ENCODE measurements at regions not wholly inside any gene's neighbourhood (a gene's known extent, or its start where the extent isn't known, plus 50 kb on each side); places are given as distances from the start of the nearest gene placed in this dataset.

DNA sequence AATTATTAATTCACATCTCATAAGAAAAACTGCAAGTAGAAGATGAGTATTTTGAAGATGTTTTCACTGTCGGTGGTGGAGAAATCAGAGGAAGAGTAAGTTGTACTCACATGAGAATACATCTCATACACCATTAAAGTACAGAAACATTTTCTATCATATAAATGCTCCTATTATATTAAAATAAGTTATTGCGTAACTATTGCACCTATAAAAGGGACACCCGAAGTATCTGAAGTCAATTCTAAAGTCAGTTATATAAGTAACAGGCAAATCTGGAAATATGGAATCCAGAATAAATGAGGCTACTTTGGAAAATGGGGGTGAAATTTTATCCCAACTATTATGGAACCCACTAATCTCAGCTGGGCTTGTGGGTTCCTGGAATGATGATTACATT lies 103.3 kb downstream of the FAM76B start:
- Mint-ChIP-seq H3K27me3 (no peaks in the 10 kb centered on the region), H3K36me3 (ENCODE audit: insufficient read depth) (no peaks in the 10 kb centered on the region), H3K4me1 (no peaks in the 10 kb centered on the region), H3K27ac (ENCODE audit: low read depth) (no peak overlapping the region), H3K4me3 (no peak overlapping the region), H3K9me3 (no peaks in the 10 kb centered on the region)
- ATAC-seq (replicated peaks; ENCODE audit: extremely low read depth, poor library complexity, severe bottlenecking) (no peak), DNase-seq (ENCODE audit: low spot score in 2 of 2) (no peak)

DNA sequence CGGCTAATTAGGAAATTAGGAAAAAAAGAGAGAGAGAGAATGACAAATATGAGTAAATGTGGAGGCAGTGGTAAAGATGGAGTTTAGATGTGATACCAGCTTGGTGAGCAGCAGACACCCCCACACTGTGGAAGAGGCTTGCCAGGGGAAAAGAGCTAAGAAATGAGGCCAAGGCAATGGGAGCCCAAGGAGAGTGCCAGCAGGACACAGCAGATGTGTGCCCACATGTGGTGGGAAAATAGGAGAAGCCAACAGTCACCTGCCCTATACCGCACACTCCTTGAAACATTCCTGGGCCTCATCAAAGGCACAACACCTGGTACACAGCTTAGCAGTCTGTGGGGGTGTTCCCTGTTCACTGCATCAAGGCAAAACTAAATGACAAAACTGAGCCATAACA lies 104.9 kb downstream of the FAM76B start:
- H3K9me3 Mint-ChIP-seq: no peaks in the 10 kb centered on the region
- no peaks in the 10 kb centered on the region for H3K4me1 Mint-ChIP-seq
- no peak for DNase-seq (ENCODE audit: low spot score in 2 of 2)
- no peak overlapping the region for H3K4me3 Mint-ChIP-seq
- no peaks in the 10 kb centered on the region for H3K36me3 Mint-ChIP-seq (ENCODE audit: insufficient read depth)
- ATAC-seq (replicated peaks; ENCODE audit: extremely low read depth, poor library complexity, severe bottlenecking): no peak
- H3K27me3 Mint-ChIP-seq: no peaks in the 10 kb centered on the region
- H3K27ac Mint-ChIP-seq (ENCODE audit: low read depth): no peak overlapping the region

GRCh38 chr11:95684170-95684569 lies 105.4 kb downstream of the FAM76B start:
- no peaks in the 10 kb centered on the region for H3K36me3 Mint-ChIP-seq (ENCODE audit: insufficient read depth)
- H3K4me3 Mint-ChIP-seq: no peak overlapping the region
- no peak overlapping the region for H3K27ac Mint-ChIP-seq (ENCODE audit: low read depth)
- H3K4me1 Mint-ChIP-seq: no peaks in the 10 kb centered on the region
- no peaks in the 10 kb centered on the region for H3K9me3 Mint-ChIP-seq
- H3K27me3 Mint-ChIP-seq: no peaks in the 10 kb centered on the region
- DNase-seq (ENCODE audit: low spot score in 2 of 2) (no peak), ATAC-seq (replicated peaks; ENCODE audit: extremely low read depth, poor library complexity, severe bottlenecking) (no peak)

- H3K4me1 Mint-ChIP-seq: no peaks in the 10 kb centered on the region
- ATAC-seq (replicated peaks; ENCODE audit: extremely low read depth, poor library complexity, severe bottlenecking): no peak
- no peak for DNase-seq (ENCODE audit: low spot score in 2 of 2)
- H3K36me3 Mint-ChIP-seq (ENCODE audit: insufficient read depth): no peaks in the 10 kb centered on the region
- H3K4me3 Mint-ChIP-seq: no peak overlapping the region
- H3K27me3 Mint-ChIP-seq: no peaks in the 10 kb centered on the region
- H3K9me3 Mint-ChIP-seq: no peaks in the 10 kb centered on the region
- H3K27ac Mint-ChIP-seq (ENCODE audit: low read depth): no peak overlapping the region
These were observed 107.0 kb downstream of the FAM76B start for GRCh38 chr11:95682552-95682951.

DNA sequence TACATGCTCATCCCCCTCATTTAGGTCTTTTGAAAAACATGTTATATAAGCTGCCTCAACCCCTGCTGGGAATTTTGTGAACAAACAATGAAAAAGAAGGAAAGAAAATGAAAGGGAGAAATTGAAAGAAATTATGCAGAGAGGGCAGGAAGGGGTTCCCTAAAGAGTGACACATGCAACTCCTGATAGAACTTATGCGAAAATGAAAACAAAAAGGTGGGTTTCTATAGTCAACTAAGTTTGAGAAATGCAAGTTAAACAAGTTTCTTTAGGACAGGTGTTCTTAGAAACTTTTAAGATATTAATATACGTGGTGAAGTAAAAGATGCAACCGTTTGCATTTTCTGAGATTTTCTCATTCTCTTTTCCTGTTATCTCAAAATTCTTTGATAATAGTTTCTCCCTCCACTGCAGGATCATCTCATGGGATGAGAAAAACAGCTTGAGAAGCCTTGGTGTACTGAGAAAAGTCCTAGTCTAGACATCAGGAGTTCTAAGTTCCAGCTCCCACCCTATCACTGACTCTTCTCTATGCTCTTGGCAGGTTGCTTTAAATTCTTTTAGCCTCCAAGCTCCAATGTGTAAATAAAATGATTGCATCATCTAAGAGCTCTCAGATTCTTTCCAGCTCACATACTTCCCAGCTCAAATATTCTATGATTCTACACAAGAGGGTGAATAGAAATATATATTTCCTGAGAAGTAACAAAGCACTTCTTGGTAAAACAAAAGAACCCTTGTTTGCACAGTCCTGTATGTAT lies 109.2 kb downstream of the FAM76B start:
- Mint-ChIP-seq H3K27ac (ENCODE audit: low read depth) (no peak overlapping the region), H3K27me3 (no peaks in the 10 kb centered on the region), H3K4me1 (no peaks in the 10 kb centered on the region), H3K9me3 (no peaks in the 10 kb centered on the region), H3K36me3 (ENCODE audit: insufficient read depth) (no peaks in the 10 kb centered on the region), H3K4me3 (no peak overlapping the region)
- ATAC-seq (replicated peaks; ENCODE audit: extremely low read depth, poor library complexity, severe bottlenecking): no peak
- no peak for DNase-seq (ENCODE audit: low spot score in 2 of 2)

DNA sequence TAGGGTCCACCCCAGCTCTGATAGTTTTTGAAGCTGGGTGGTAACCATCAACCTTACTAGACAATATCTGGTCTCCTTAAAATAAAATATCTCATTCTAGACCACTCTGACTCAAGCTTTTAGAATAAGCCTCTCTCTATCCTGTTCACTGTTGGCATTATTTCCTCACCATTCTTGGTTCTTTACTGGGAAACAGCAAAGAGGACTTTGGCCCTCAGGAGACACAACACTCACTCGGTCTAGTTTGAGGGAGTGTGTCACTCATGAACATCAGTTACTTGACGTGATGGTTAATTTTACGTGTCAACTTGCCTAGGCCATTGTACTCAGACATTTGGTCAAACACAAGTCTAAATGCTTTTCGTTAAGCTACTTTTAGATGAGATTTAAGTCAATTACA lies 110.6 kb downstream of the FAM76B start:
- H3K27ac Mint-ChIP-seq (ENCODE audit: low read depth): no peak overlapping the region
- H3K9me3 Mint-ChIP-seq: no peaks in the 10 kb centered on the region
- H3K36me3 Mint-ChIP-seq (ENCODE audit: insufficient read depth): no peaks in the 10 kb centered on the region
- ATAC-seq (replicated peaks; ENCODE audit: extremely low read depth, poor library complexity, severe bottlenecking) (no peak), DNase-seq (ENCODE audit: low spot score in 2 of 2) (no peak)
- H3K4me3 Mint-ChIP-seq: no peak overlapping the region
- H3K4me1 Mint-ChIP-seq: no peaks in the 10 kb centered on the region
- H3K27me3 Mint-ChIP-seq: no peaks in the 10 kb centered on the region

DNA sequence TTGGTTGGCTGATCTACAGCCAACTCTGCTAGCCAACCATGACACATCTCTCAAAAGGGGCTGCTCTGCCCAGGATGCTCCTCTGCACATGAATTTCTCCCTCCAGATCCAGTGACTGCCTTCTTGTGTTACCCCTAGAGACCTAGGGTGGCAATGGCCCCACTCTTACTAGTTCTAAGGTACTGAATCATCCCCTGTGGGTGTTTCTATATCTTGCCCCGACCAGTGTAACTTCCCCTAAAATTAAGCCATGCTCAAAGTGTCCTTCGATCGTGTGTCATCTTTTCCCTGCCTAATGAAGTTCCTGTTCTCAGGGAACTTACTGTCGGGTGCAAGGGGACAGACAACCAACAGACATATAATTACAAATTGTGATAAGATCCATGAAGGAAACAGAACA lies 113.3 kb downstream of the FAM76B start:
- H3K4me3 Mint-ChIP-seq: no peak overlapping the region
- no peaks in the 10 kb centered on the region for H3K9me3 Mint-ChIP-seq
- ATAC-seq (replicated peaks; ENCODE audit: extremely low read depth, poor library complexity, severe bottlenecking) (no peak), DNase-seq (ENCODE audit: low spot score in 2 of 2) (no peak)
- H3K27me3 Mint-ChIP-seq: no peaks in the 10 kb centered on the region
- H3K36me3 Mint-ChIP-seq (ENCODE audit: insufficient read depth): no peaks in the 10 kb centered on the region
- no peak overlapping the region for H3K27ac Mint-ChIP-seq (ENCODE audit: low read depth)
- H3K4me1 Mint-ChIP-seq: no peaks in the 10 kb centered on the region

DNA sequence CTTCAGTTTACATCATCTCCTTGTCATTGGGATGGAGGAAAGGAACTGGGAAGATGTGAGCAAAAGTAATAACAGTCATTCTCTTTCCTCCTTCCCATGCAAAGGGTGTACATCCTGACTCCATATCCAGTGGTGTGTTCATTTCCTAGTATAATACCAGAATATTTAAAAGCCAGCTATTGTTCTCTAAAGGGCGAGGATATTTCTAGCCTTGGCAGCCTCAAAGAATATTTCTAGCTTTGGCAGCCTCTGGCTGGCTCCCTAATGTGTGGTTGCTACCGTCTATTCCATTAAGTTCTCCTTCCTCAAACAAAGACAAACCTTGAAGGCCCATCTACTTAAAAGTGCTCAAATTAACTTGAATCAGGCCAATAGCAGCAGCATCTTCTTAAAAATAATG lies 114.0 kb downstream of the FAM76B start:
- H3K27me3 Mint-ChIP-seq: peaks cover 7% of the 10 kb centered on the region
- DNase-seq (ENCODE audit: low spot score in 2 of 2) (no peak), ATAC-seq (replicated peaks; ENCODE audit: extremely low read depth, poor library complexity, severe bottlenecking) (no peak)
- no peaks in the 10 kb centered on the region for H3K36me3 Mint-ChIP-seq (ENCODE audit: insufficient read depth)
- no peaks in the 10 kb centered on the region for H3K4me1 Mint-ChIP-seq
- no peak overlapping the region for H3K27ac Mint-ChIP-seq (ENCODE audit: low read depth)
- no peak overlapping the region for H3K4me3 Mint-ChIP-seq
- no peaks in the 10 kb centered on the region for H3K9me3 Mint-ChIP-seq

- ATAC-seq (replicated peaks; ENCODE audit: extremely low read depth, poor library complexity, severe bottlenecking) (no peak), DNase-seq (ENCODE audit: low spot score in 2 of 2) (no peak)
- no peaks in the 10 kb centered on the region for H3K36me3 Mint-ChIP-seq (ENCODE audit: insufficient read depth)
- peaks cover 14% of the 10 kb centered on the region for H3K27me3 Mint-ChIP-seq
- no peaks in the 10 kb centered on the region for H3K4me1 Mint-ChIP-seq
- H3K27ac Mint-ChIP-seq (ENCODE audit: low read depth): no peak overlapping the region
- no peaks in the 10 kb centered on the region for H3K9me3 Mint-ChIP-seq
- no peak overlapping the region for H3K4me3 Mint-ChIP-seq
These were observed 114.8 kb downstream of the FAM76B start for GRCh38 chr11:95674657-95675358.

GRCh38 chr11:95671768-95672167 lies 117.8 kb downstream of the FAM76B start:
- no peak for DNase-seq (ENCODE audit: low spot score in 2 of 2)
- no peak for ATAC-seq (replicated peaks; ENCODE audit: extremely low read depth, poor library complexity, severe bottlenecking)
- Mint-ChIP-seq H3K4me1 (no peaks in the 10 kb centered on the region), H3K9me3 (no peaks in the 10 kb centered on the region), H3K36me3 (ENCODE audit: insufficient read depth) (no peaks in the 10 kb centered on the region), H3K4me3 (no peak overlapping the region), H3K27ac (ENCODE audit: low read depth) (no peak overlapping the region), H3K27me3 (peaks cover 14% of the 10 kb centered on the region)

- Mint-ChIP-seq H3K4me1 (no peaks in the 10 kb centered on the region), H3K4me3 (no peak overlapping the region), H3K36me3 (ENCODE audit: insufficient read depth) (no peaks in the 10 kb centered on the region), H3K27ac (ENCODE audit: low read depth) (no peak overlapping the region), H3K9me3 (no peaks in the 10 kb centered on the region), H3K27me3 (peaks cover 14% of the 10 kb centered on the region)
- no peak for DNase-seq (ENCODE audit: low spot score in 2 of 2)
- ATAC-seq (replicated peaks; ENCODE audit: extremely low read depth, poor library complexity, severe bottlenecking): no peak
These were observed 121.5 kb downstream of the FAM76B start for GRCh38 chr11:95668131-95668530.

- no peak for DNase-seq (ENCODE audit: low spot score in 2 of 2)
- Mint-ChIP-seq H3K4me3 (no peak overlapping the region), H3K36me3 (ENCODE audit: insufficient read depth) (no peaks in the 10 kb centered on the region), H3K27ac (ENCODE audit: low read depth) (no peak overlapping the region), H3K9me3 (no peaks in the 10 kb centered on the region), H3K27me3 (no peaks in the 10 kb centered on the region), H3K4me1 (no peaks in the 10 kb centered on the region)
- no peak for ATAC-seq (replicated peaks; ENCODE audit: extremely low read depth, poor library complexity, severe bottlenecking)
These were observed 128.4 kb downstream of the FAM76B start for GRCh38 chr11:95661162-95661561.

DNA sequence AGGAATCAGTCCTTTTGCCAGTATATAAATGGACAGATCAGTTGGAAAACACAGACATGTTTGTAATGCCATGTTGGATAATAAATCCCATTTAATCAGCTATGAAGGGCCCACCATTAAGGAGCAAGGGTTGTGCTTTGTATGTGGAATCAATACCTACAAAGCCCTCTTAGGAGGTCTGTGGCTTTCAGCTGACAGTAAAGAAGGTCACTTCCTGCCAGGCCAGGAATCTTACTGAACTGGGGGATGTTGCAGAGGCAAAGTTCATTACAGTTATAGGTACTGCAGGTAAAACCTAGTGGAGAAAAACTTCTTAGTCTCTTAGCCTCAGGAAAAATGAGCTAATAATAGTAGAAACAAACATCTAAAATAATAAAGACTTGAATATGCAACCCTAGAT lies 129.5 kb downstream of the FAM76B start:
- no peak overlapping the region for H3K27ac Mint-ChIP-seq (ENCODE audit: low read depth)
- DNase-seq (ENCODE audit: low spot score in 2 of 2): no peak
- H3K4me3 Mint-ChIP-seq: no peak overlapping the region

More for the DNA sequence above, 129.5 kb downstream of the FAM76B start:
- Mint-ChIP-seq H3K36me3 (ENCODE audit: insufficient read depth) (no peaks in the 10 kb centered on the region), H3K27me3 (no peaks in the 10 kb centered on the region), H3K4me1 (no peaks in the 10 kb centered on the region), H3K9me3 (no peaks in the 10 kb centered on the region)
- ATAC-seq (replicated peaks; ENCODE audit: extremely low read depth, poor library complexity, severe bottlenecking): no peak

Data from central memory CD8-positive, alpha-beta T cell (primary cell).